Osteocyte (in vitro differentiated cells): ENCODE measurements at regions not wholly inside any gene's neighbourhood (a gene's known extent, or its start where the extent isn't known, plus 50 kb on each side); places are given as distances from the start of the nearest gene placed in this dataset.

Source experiments
- DNase-seq: peaks from one replicate; pipeline ENCODE4 v3.0.0; 2021; ENCODE audit warnings: mixed read lengths; ENCODE audit not compliant: unreplicated experiment; ENCODE audit errors: extremely low spot score
- H3K27ac Mint-ChIP-seq: one replicate; pipeline ENCODE4 v1.8.0; 2021; ENCODE audit warnings: mild to moderate bottlenecking, mixed read lengths; ENCODE audit not compliant: unreplicated experiment
- H3K27me3 Mint-ChIP-seq: one replicate; pipeline ENCODE4 v1.8.0; 2021; ENCODE audit warnings: mixed read lengths; ENCODE audit not compliant: unreplicated experiment
- H3K36me3 Mint-ChIP-seq: one replicate; pipeline ENCODE4 v1.8.0; 2021; ENCODE audit warnings: mixed read lengths; ENCODE audit not compliant: unreplicated experiment
- H3K4me1 Mint-ChIP-seq: one replicate; pipeline ENCODE4 v1.8.0; 2021; ENCODE audit warnings: mixed read lengths; ENCODE audit not compliant: unreplicated experiment
- H3K4me3 Mint-ChIP-seq: one replicate; pipeline ENCODE4 v1.8.0; 2021; ENCODE audit warnings: mild to moderate bottlenecking, moderate library complexity, mixed read lengths; ENCODE audit not compliant: unreplicated experiment
- H3K9me3 Mint-ChIP-seq: one replicate; pipeline ENCODE4 v1.8.0; 2021; ENCODE audit warnings: mixed read lengths; ENCODE audit not compliant: unreplicated experiment
- CTCF ChIP-seq: fragments of 200-600 bp; sonication (generic); IDR thresholded peaks from 2 replicates; pipeline ENCODE4 v1.5.0; 2021; ENCODE audit warnings: antibody characterized with exemption, mild to moderate bottlenecking, moderate library complexity

- no peaks in the 10 kb centered on the region for H3K36me3 Mint-ChIP-seq
- H3K4me3 Mint-ChIP-seq = no peak overlapping the region
- H3K4me1 Mint-ChIP-seq = no peaks in the 10 kb centered on the region
- H3K9me3 Mint-ChIP-seq = peaks cover 24% of the 10 kb centered on the region
- H3K27me3 Mint-ChIP-seq = no peaks in the 10 kb centered on the region
- TF ChIP-seq CTCF = no peak
- no peak overlapping the region for H3K27ac Mint-ChIP-seq
- DNase-seq = no peak
Measured at GRCh38 chr17:11140043-11140442, 101.0 kb upstream of the SHISA6 start.

GRCh38 chr17:11138023-11138422 lies 103.0 kb upstream of the SHISA6 start:
- H3K4me1 Mint-ChIP-seq = no peaks in the 10 kb centered on the region
- H3K27ac Mint-ChIP-seq = no peak overlapping the region
- H3K4me3 Mint-ChIP-seq = no peak overlapping the region
- no peaks in the 10 kb centered on the region for H3K36me3 Mint-ChIP-seq
- H3K9me3 Mint-ChIP-seq = peaks cover 25% of the 10 kb centered on the region
- DNase-seq = no peak
- H3K27me3 Mint-ChIP-seq = no peaks in the 10 kb centered on the region
- no peak for TF ChIP-seq CTCF

- peaks cover 29% of the 10 kb centered on the region for H3K9me3 Mint-ChIP-seq
- H3K27me3 Mint-ChIP-seq = no peaks in the 10 kb centered on the region
- no peak overlapping the region for H3K4me3 Mint-ChIP-seq
- no peaks in the 10 kb centered on the region for H3K4me1 Mint-ChIP-seq
- H3K36me3 Mint-ChIP-seq = no peaks in the 10 kb centered on the region
- no peak for DNase-seq
- H3K27ac Mint-ChIP-seq = no peak overlapping the region
- no peak for TF ChIP-seq CTCF
Measured at GRCh38 chr17:11135819-11136218, 105.2 kb upstream of the SHISA6 start.

GRCh38 chr17:11130367-11130766 lies 110.6 kb upstream of the SHISA6 start:
- Mint-ChIP-seq H3K36me3 (no peaks in the 10 kb centered on the region), H3K9me3 (peaks cover 27% of the 10 kb centered on the region), H3K4me3 (no peak overlapping the region), H3K27me3 (no peaks in the 10 kb centered on the region), H3K4me1 (no peaks in the 10 kb centered on the region), H3K27ac (no peak overlapping the region)
- DNase-seq = no peak
- TF ChIP-seq CTCF = no peak

GRCh38 chr17:11122908-11123307 lies 118.1 kb upstream of the SHISA6 start:
- H3K4me3 Mint-ChIP-seq = no peak overlapping the region
- no peaks in the 10 kb centered on the region for H3K27me3 Mint-ChIP-seq
- DNase-seq = no peak
- no peaks in the 10 kb centered on the region for H3K36me3 Mint-ChIP-seq
- H3K9me3 Mint-ChIP-seq = peaks cover 56% of the 10 kb centered on the region
- H3K4me1 Mint-ChIP-seq = no peaks in the 10 kb centered on the region
- no peak for TF ChIP-seq CTCF
- no peak overlapping the region for H3K27ac Mint-ChIP-seq
